Renal pelvis (tissue), 1 donor: ENCODE measurements at regions not wholly inside any gene's neighbourhood (a gene's known extent, or its start where the extent isn't known, plus 50 kb on each side); places are given as distances from the start of the nearest gene placed in this dataset.
"Not testable (repeated sequence)": the region's sequence is repeated elsewhere in the genome, so short reads cannot be mapped to it uniquely, and the experiment has no call there.

Experiments used
- DNase-seq: peaks from one replicate; pipeline ENCODE4 v3.0.0-alpha.2; 2013

- DNase-seq = no peak
Observed at GRCh38 chr6:165008971-165009370, 300.4 kb downstream of the C6orf118 start.

GRCh38 chr6:165002866-165003265 is 306.5 kb downstream of the C6orf118 start:
- DNase-seq = no peak

GRCh38 chr6:165002358-165002757 is 307.0 kb downstream of the C6orf118 start:
- no peak for DNase-seq

- DNase-seq = no peak
Observed at GRCh38 chr6:165001502-165002157, 307.8 kb downstream of the C6orf118 start.

- no peak for DNase-seq
Observed at GRCh38 chr6:164998297-164998696, 311.1 kb downstream of the C6orf118 start.

- DNase-seq = peak; percentile 15
Observed at GRCh38 chr6:164996838-164997237, 312.6 kb downstream of the C6orf118 start.

- no peak for DNase-seq
Observed at GRCh38 chr6:164991573-164991972, 317.8 kb downstream of the C6orf118 start.

GRCh38 chr6:164990901-164991300 is 318.5 kb downstream of the C6orf118 start:
- no peak for DNase-seq

GRCh38 chr6:164982389-164982788 is 327.0 kb downstream of the C6orf118 start:
- no peak for DNase-seq

- no peak for DNase-seq
Observed at GRCh38 chr6:164967102-164967501, 342.3 kb downstream of the C6orf118 start.

- no peak for DNase-seq
Observed at GRCh38 chr6:164962805-164963204, 346.6 kb downstream of the C6orf118 start.

- DNase-seq = no peak
Observed at GRCh38 chr6:164947164-164947563, 362.2 kb downstream of the C6orf118 start.

- DNase-seq = no peak
Observed at GRCh38 chr6:164942271-164942670, 367.1 kb downstream of the C6orf118 start.

- DNase-seq = not testable (repeated sequence)
Observed at GRCh38 chr6:164933238-164933794, 376.1 kb downstream of the C6orf118 start.

- no peak for DNase-seq
Observed at GRCh38 chr6:164929408-164929977, 379.9 kb downstream of the C6orf118 start.

GRCh38 chr6:164928728-164929407 is 380.5 kb downstream of the C6orf118 start:
- no peak for DNase-seq

GRCh38 chr6:164928057-164928727 is 381.2 kb downstream of the C6orf118 start:
- peak; percentile 28 for DNase-seq

GRCh38 chr6:164927288-164928056 is 381.9 kb downstream of the C6orf118 start:
- DNase-seq = peak; percentile 61

- DNase-seq = no peak
Observed at GRCh38 chr6:164926686-164927085, 382.7 kb downstream of the C6orf118 start.

- DNase-seq = no peak
Observed at GRCh38 chr6:164925681-164926530, 383.5 kb downstream of the C6orf118 start.

GRCh38 chr6:164924674-164925073 is 384.7 kb downstream of the C6orf118 start:
- no peak for DNase-seq
